PC-3 (cell line): ENCODE measurements at regions not wholly inside any gene's neighbourhood (a gene's known extent, or its start where the extent isn't known, plus 50 kb on each side); places are given as distances from the start of the nearest gene placed in this dataset.

Experiments used
- ATAC-seq: fragments of 200-7000 bp; cut with Tn5 transposase; 2 replicates; pipeline ENCODE4 v1.9.1; 2020; ENCODE audit warnings: mild to moderate bottlenecking, moderate library complexity
- BruUV-seq: library from RNA; stranded (reverse); fragments of 400-500 nt; replicated peaks from 2 replicates; lab custom pipeline; 2021; lab: Mats Ljungman, UMichigan
- CTCF ChIA-PET: fragments of 300-600 bp; sonication (Branson Sonifier 250); formaldehyde crosslinking; loops from one replicate; lab custom pipeline; 2022; ENCODE audit warnings: antibody characterized with exemption; lab: Charles Lee
- POLR2A ChIA-PET: fragments of 300-600 bp; sonication (Branson Sonifier 250); formaldehyde crosslinking; loops from one replicate; lab custom pipeline; 2022; ENCODE audit warnings: antibody characterized with exemption; ENCODE audit not compliant: unreplicated experiment; lab: Charles Lee
- DNase-seq: peaks from one replicate; pipeline ENCODE4 v3.0.0-alpha.2; 2015
- H2AFZ ChIP-seq: fragments of 300-600 bp; sonication (generic); 2 replicates; pipeline ENCODE4 v1.6.0; 2016; ENCODE audit warnings: antibody characterized with exemption, low read length
- H3F3A ChIP-seq: fragments of 300-600 bp; sonication (generic); one replicate; pipeline ENCODE4 v1.6.0; 2017; ENCODE audit warnings: antibody characterized with exemption, low read length, control low read depth, mild to moderate bottlenecking; ENCODE audit not compliant: unreplicated experiment
- H3K27ac ChIP-seq: fragments of 300-600 bp; sonication (generic); 2 replicates; pipeline ENCODE4 v1.5.1; 2016; ENCODE audit warnings: mild to moderate bottlenecking, low read length
- H3K27me3 ChIP-seq: fragments of 300-600 bp; sonication (generic); 2 replicates; pipeline ENCODE4 v1.6.1; 2016; ENCODE audit warnings: low read length, mixed read lengths
- H3K36me3 ChIP-seq: fragments of 300-600 bp; sonication (generic); 2 replicates; pipeline ENCODE4 v1.6.1; 2016; ENCODE audit warnings: low read depth, mixed run types, low read length, mixed read lengths
- H3K4me1 ChIP-seq: fragments of 300-600 bp; sonication (generic); 2 replicates; pipeline ENCODE4 v1.5.1; 2016; ENCODE audit warnings: low read length; ENCODE audit not compliant: insufficient read depth
- H3K4me2 ChIP-seq: fragments of 300-600 bp; sonication (generic); 2 replicates; pipeline ENCODE4 v1.6.0; 2016; ENCODE audit warnings: low read length
- H3K4me3 ChIP-seq: fragments of 300-600 bp; sonication (generic); 2 replicates; pipeline ENCODE4 v1.5.1; 2016; ENCODE audit warnings: mild to moderate bottlenecking, low read length, mixed read lengths
- H3K79me2 ChIP-seq: fragments of 300-600 bp; sonication (generic); 2 replicates; pipeline ENCODE4 v1.6.1; 2017; ENCODE audit warnings: low read length, mixed read lengths
- H3K9ac ChIP-seq: fragments of 300-600 bp; sonication (generic); 2 replicates; pipeline ENCODE4 v1.6.0; 2016; ENCODE audit warnings: mild to moderate bottlenecking, low read length
- H3K9me2 ChIP-seq: fragments of 300-600 bp; sonication (generic); replicated peaks from 2 replicates; pipeline ENCODE4 v1.6.1; 2016; ENCODE audit warnings: mixed run types, low read length, mixed read lengths
- H3K9me3 ChIP-seq: fragments of 300-600 bp; sonication (generic); 2 replicates; pipeline ENCODE4 v1.6.1; 2016; ENCODE audit warnings: low read length, mixed read lengths
- H4K20me1 ChIP-seq: fragments of 300-600 bp; sonication (generic); 2 replicates; pipeline ENCODE4 v1.6.1; 2016; ENCODE audit warnings: low read length, mixed read lengths
- CTCF ChIP-seq: fragments of 300-600 bp; sonication (generic); conservative IDR thresholded peaks from 2 replicates; pipeline ENCODE4 v1.5.1; 2017; ENCODE audit warnings: antibody characterized with exemption, low read depth, mild to moderate bottlenecking, low read length
- EZH2 ChIP-seq: fragments of 300-600 bp; sonication (generic); IDR thresholded peaks from one replicate; pipeline ENCODE4 v1.6.1; 2017; ENCODE audit warnings: antibody characterized with exemption, mild to moderate bottlenecking, low read length; ENCODE audit not compliant: unreplicated experiment
- EZH2phosphoT487 ChIP-seq: fragments of 300-600 bp; sonication (generic); IDR thresholded peaks from 2 replicates; pipeline ENCODE4 v1.6.1; 2018; ENCODE audit warnings: mild to moderate bottlenecking, antibody characterized with exemption, low read length, borderline replicate concordance
- intact Hi-C: fragments of 100-400 bp; cut with micrococcal nuclease; formaldehyde crosslinking; loops from 2 replicates; pipeline ENCODE4 v1.9.0; 2023

GRCh38 chr17:10936931-10937330 is 99.0 kb upstream of the PIRT start:
- Histone ChIP-seq H3K4me2 (no peak overlapping the region), H3K79me2 (no peaks in the 10 kb centered on the region), H3F3A (no peaks in the 10 kb centered on the region), H3K4me1 (no peaks in the 10 kb centered on the region), H3K4me3 (no peak overlapping the region), H3K27me3 (no peaks in the 10 kb centered on the region), H3K9me3 (no peaks in the 10 kb centered on the region), H3K9me2 (no peaks in the 10 kb centered on the region), H3K36me3 (no peaks in the 10 kb centered on the region), H3K27ac (no peak overlapping the region), H4K20me1 (no peaks in the 10 kb centered on the region), H3K9ac (no peak overlapping the region), H2AFZ (no peak overlapping the region)
- no TSS peak for BruUV-seq
- TF ChIP-seq EZH2 (no peak), CTCF (no peak), EZH2phosphoT487 (no peak)
- CTCF ChIA-PET, result no interaction called here
- intact Hi-C loops, result no loop called here
- no peak for ATAC-seq
- POLR2A ChIA-PET, result no interaction called here
- no peak for DNase-seq

GRCh38 chr17:10932938-10933337 is 95.1 kb upstream of the PIRT start:
- no peaks in the 10 kb centered on the region for H3K9me3 ChIP-seq
- no peak overlapping the region for H3K27ac ChIP-seq
- no peaks in the 10 kb centered on the region for H3K9me2 ChIP-seq
- H3K4me1 ChIP-seq, result no peaks in the 10 kb centered on the region
- no peak overlapping the region for H3K9ac ChIP-seq
- H3F3A ChIP-seq, result no peaks in the 10 kb centered on the region
- no peak overlapping the region for H3K4me3 ChIP-seq
- ChIA-PET CTCF (no interaction called here), POLR2A (no interaction called here)
- ATAC-seq (no peak), DNase-seq (no peak)
- H4K20me1 ChIP-seq, result no peaks in the 10 kb centered on the region
- H3K4me2 ChIP-seq, result no peak overlapping the region
- H2AFZ ChIP-seq, result no peak overlapping the region
- no peaks in the 10 kb centered on the region for H3K79me2 ChIP-seq
- TF ChIP-seq EZH2phosphoT487, result no peak
- no peak for TF ChIP-seq EZH2
- TF ChIP-seq CTCF, result no peak
- BruUV-seq, result no TSS peak
- intact Hi-C loops, result no loop called here
- H3K27me3 ChIP-seq, result no peaks in the 10 kb centered on the region
- no peaks in the 10 kb centered on the region for H3K36me3 ChIP-seq

GRCh38 chr17:10931133-10931532 is 93.2 kb upstream of the PIRT start:
- ATAC-seq, result no peak
- H3K27ac ChIP-seq, result no peak overlapping the region

More at GRCh38 chr17:10931133-10931532, 93.2 kb upstream of the PIRT start:
- no peaks in the 10 kb centered on the region for H3K4me1 ChIP-seq
- CTCF ChIA-PET, result no interaction called here
- no peaks in the 10 kb centered on the region for H3K9me2 ChIP-seq
- POLR2A ChIA-PET, result no interaction called here
- no peaks in the 10 kb centered on the region for H3K36me3 ChIP-seq
- no peak overlapping the region for H2AFZ ChIP-seq
- no peak for TF ChIP-seq CTCF
- TF ChIP-seq EZH2phosphoT487, result no peak
- no peak for TF ChIP-seq EZH2
- no peaks in the 10 kb centered on the region for H3K9me3 ChIP-seq
- no peak overlapping the region for H3K4me2 ChIP-seq
- DNase-seq, result no peak
- no peaks in the 10 kb centered on the region for H3K27me3 ChIP-seq
- H3K4me3 ChIP-seq, result no peak overlapping the region
- no peaks in the 10 kb centered on the region for H4K20me1 ChIP-seq
- no peaks in the 10 kb centered on the region for H3K79me2 ChIP-seq
- H3F3A ChIP-seq, result no peaks in the 10 kb centered on the region
- intact Hi-C loops, result no loop called here
- no TSS peak for BruUV-seq
- H3K9ac ChIP-seq, result no peak overlapping the region
